Transverse colon (tissue), 4 donors: ENCODE measurements at regions not wholly inside any gene's neighbourhood (a gene's known extent, or its start where the extent isn't known, plus 50 kb on each side); places are given as distances from the start of the nearest gene placed in this dataset.

Experiments
- DNase-seq: peaks from one replicate; pipeline ENCODE4 v3.0.0-alpha.2; 2019
- H3K27ac ChIP-seq, 4 donors: fragments of 200-600 bp; sonication (generic); 2 replicates each; pipeline ENCODE4 v1.5.1; 2016 to 2018; ENCODE audit warnings: inconsistent platforms in 4 of 4
- H3K27me3 ChIP-seq: fragments of 200-600 bp; sonication (generic); 2 replicates; pipeline ENCODE4 v1.5.1; 2017; ENCODE audit warnings: inconsistent platforms
- H3K36me3 ChIP-seq, 4 donors: fragments of 200-600 bp; sonication (generic); 2 replicates each; pipeline ENCODE4 v1.5.1; 2017 to 2019; ENCODE audit warnings: inconsistent platforms in 4 of 4
- H3K4me1 ChIP-seq, 4 donors: fragments of 200-600 bp; sonication (generic); 2 replicates each; pipeline ENCODE4 v1.5.1; 2017 to 2020; ENCODE audit warnings: inconsistent platforms in 4 of 4
- H3K4me3 ChIP-seq, 4 donors: fragments of 200-600 bp; sonication (generic); 1 replicate in 1 of 4; 2 replicates in 3 of 4; pipeline versions ENCODE4 v1.5.1 to v1.6.1; 2017 to 2019; ENCODE audit warnings: inconsistent platforms in 4 of 4
- H3K9me3 ChIP-seq, 2 donors: fragments of 200-600 bp; sonication (generic); 2 replicates each; pipeline ENCODE4 v1.5.1; 2017 to 2019; ENCODE audit warnings: inconsistent platforms in 2 of 2
- CTCF ChIP-seq, 5 experiments: fragments of 200-600 bp in 3 of 5; fragments of 450-650 bp in 2 of 5; sonication (generic) in 3 of 5; IDR thresholded peaks; 1 replicate in 2 of 5; 2 replicates in 3 of 5; pipeline ENCODE4 v1.5.1; 2016 to 2017; ENCODE audit warnings: antibody characterized with exemption in 5 of 5, inconsistent platforms in 3 of 5, mild to moderate bottlenecking in 2 of 5, moderate library complexity in 1 of 5
- EP300 ChIP-seq: sonication (generic); formaldehyde crosslinking; IDR thresholded peaks from one replicate; pipeline ENCODE4 v1.6.1; 2017; ENCODE audit warnings: antibody characterized with exemption, low read depth
- POLR2A ChIP-seq: fragments of 450-650 bp; IDR thresholded peaks from one replicate; pipeline ENCODE4 v1.6.1; 2016; ENCODE audit warnings: antibody characterized with exemption, mild to moderate bottlenecking, moderate library complexity
- POLR2AphosphoS5 ChIP-seq, 3 donors: sonication (generic); formaldehyde crosslinking; IDR thresholded peaks; one replicate each; pipeline ENCODE4 v1.6.1; 2016; ENCODE audit warnings: antibody characterized with exemption in 3 of 3
- WGBS, 2 donors: methylation state at CpG; one replicate each; pipeline ENCODE4 v1.1.5; 2018; ENCODE audit warnings: low coverage in 1 of 2; 5-methylcytosine and 5-hydroxymethylcytosine counted together
- in situ Hi-C, 4 donors: fragments of 200-750 bp; cut with MboI; loops; one replicate each; pipeline versions ENCODE4 v1.15.0 to v1.15.1; 2017; ENCODE audit warnings: low sequenced_read_pairs in 3 of 4, low pct_ligation_motif_present in 1 of 4, low pct_unique_long_range_greater_than_20kb in 1 of 4
- intact Hi-C: fragments of 100-400 bp; cut with DNase I; formaldehyde crosslinking; loops from one replicate; pipeline ENCODE4 v1.15.1; 2023; ENCODE audit warnings: low total_unique reads

- 17 to 35% methylated on average over 5 to 14 of the region's 14 CpGs for WGBS, 2 donors
- intact Hi-C loops (no loop called here), in situ Hi-C loops (no loop called here)
- Histone ChIP-seq H3K4me1 (peaks cover 8 to 57% (median 23%) of the 10 kb centered on the region in 4 donors), H3K4me3 (no peak overlapping the region), H3K9me3 (no peaks in the 10 kb centered on the region), H3K27me3 (no peaks in the 10 kb centered on the region), H3K36me3 (no peaks in the 10 kb centered on the region), H3K27ac (peak overlapping the region; percentile 74 to 86 (median 78))
- DNase-seq, result peak; percentile 23
- no peak for TF ChIP-seq POLR2A
- no peak for TF ChIP-seq CTCF (IDR thresholded peaks at IDR 0.05)
- peak in 2 of 3 donors; percentile 38 to 43 for TF ChIP-seq POLR2AphosphoS5 (IDR thresholded peaks at IDR 0.05)
- no peak for TF ChIP-seq EP300
Observed at GRCh38 chr10:35889971-35890675, 248.0 kb upstream of the FZD8 start.

GRCh38 chr10:35889226-35889625 is 247.1 kb upstream of the FZD8 start:
- in situ Hi-C loops (no loop called here), intact Hi-C loops (no loop called here)
- no peak for TF ChIP-seq EP300
- TF ChIP-seq POLR2AphosphoS5 (IDR thresholded peaks at IDR 0.05), result no peak
- TF ChIP-seq POLR2A, result no peak
- 52 to 100% methylated on average over 1 to 2 of the region's 2 CpGs for WGBS, 2 donors
- Histone ChIP-seq H3K27me3 (no peaks in the 10 kb centered on the region), H3K27ac (peak overlapping the region; percentile 74 to 86 (median 78)), H3K9me3 (no peaks in the 10 kb centered on the region), H3K4me3 (no peak overlapping the region), H3K36me3 (no peaks in the 10 kb centered on the region), H3K4me1 (peaks cover 8 to 57% (median 23%) of the 10 kb centered on the region in 4 donors)
- DNase-seq, result peak; percentile 30

- intact Hi-C loops, result no loop called here
- TF ChIP-seq POLR2A (no peak), EP300 (no peak), CTCF (IDR thresholded peaks at IDR 0.05) (no peak), POLR2AphosphoS5 (IDR thresholded peaks at IDR 0.05) (no peak)
- Histone ChIP-seq H3K9me3 (no peaks in the 10 kb centered on the region), H3K27ac (peak overlapping the region; percentile 45 to 80 (median 76)), H3K27me3 (no peaks in the 10 kb centered on the region), H3K36me3 (no peaks in the 10 kb centered on the region), H3K4me3 (no peak overlapping the region), H3K4me1 (peaks cover 8 to 57% (median 23%) of the 10 kb centered on the region in 4 donors)
- in situ Hi-C loops, result no loop called here
- DNase-seq, result no peak
- 77 to 88% methylated on average over 5 of the region's 5 CpGs for WGBS, 2 donors
Observed at GRCh38 chr10:35888400-35888799, 246.3 kb upstream of the FZD8 start.

- Histone ChIP-seq H3K27me3 (no peaks in the 10 kb centered on the region), H3K4me1 (peaks cover 8 to 57% (median 23%) of the 10 kb centered on the region in 4 donors), H3K27ac (peak overlapping the region; percentile 45 to 80 (median 76)), H3K4me3 (no peak overlapping the region), H3K36me3 (no peaks in the 10 kb centered on the region), H3K9me3 (no peaks in the 10 kb centered on the region)
- peak; percentile 63 for DNase-seq
- in situ Hi-C loops, result no loop called here
- intact Hi-C loops, result no loop called here
- TF ChIP-seq POLR2A, result no peak
- no peak for TF ChIP-seq EP300
- no peak for TF ChIP-seq CTCF (IDR thresholded peaks at IDR 0.05)
- TF ChIP-seq POLR2AphosphoS5 (IDR thresholded peaks at IDR 0.05), result no peak
- 53 to 60% methylated on average over 6 of the region's 6 CpGs for WGBS, 2 donors
Observed at GRCh38 chr10:35887685-35888084, 245.6 kb upstream of the FZD8 start.
